ENCODE measurements at regions not wholly inside any gene's neighbourhood (a gene's known extent, or its start where the extent isn't known, plus 50 kb on each side); places are given as distances from the start of the nearest gene placed in this dataset.
"Not testable (repeated sequence)": the region's sequence is repeated elsewhere in the genome, so short reads cannot be mapped to it uniquely, and the experiment has no call there.

DNA sequence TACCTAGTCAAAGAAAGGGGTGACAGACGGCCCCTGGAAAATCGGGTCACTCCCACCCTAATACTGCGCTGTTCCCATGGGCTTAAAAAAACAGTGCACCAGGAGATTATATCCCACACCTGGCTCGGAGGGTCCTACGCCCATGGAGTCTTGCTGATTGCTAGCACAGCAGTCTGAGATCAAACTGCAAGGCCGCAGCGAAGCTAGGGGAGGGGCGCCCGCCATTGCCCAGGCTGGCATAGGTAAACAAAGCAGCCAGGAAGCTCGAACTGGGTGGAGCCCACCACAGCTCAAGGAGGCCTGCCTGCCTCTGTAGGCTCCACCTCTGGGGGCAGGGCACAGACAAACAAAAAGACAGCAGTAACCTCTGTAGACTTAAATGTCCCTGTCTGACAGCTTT lies 292.9 kb downstream of the SMAD2 start:
- WGBS (ENCODE audit: low lambda C conversion rate): 25% methylated on average over 4 of the region's 10 CpGs
- H3K36me3 ChIP-seq (replicated peaks in 1 of 2; ENCODE audit: control insufficient read depth in 1 of 2, insufficient read depth in 2 of 2, low read length in 2 of 2); H3K4me1 ChIP-seq (ENCODE audit: insufficient read depth, low read length); H3K4me2 ChIP-seq (ENCODE audit: low read depth, low read length); H3K27me3 ChIP-seq (ENCODE audit: control insufficient read depth in 1 of 2, insufficient read depth in 2 of 2, low read length in 2 of 2); FAIRE-seq; H3K79me2 ChIP-seq (ENCODE audit: insufficient read depth, low read length); BruUV-seq (replicated peaks); DNase-seq (ENCODE audit: low spot score); POLR2A ChIA-PET; intact Hi-C loops (cut with micrococcal nuclease; ENCODE audit: unreplicated experiment); H3K4me3 ChIP-seq (replicated peaks in 1 of 3; ENCODE audit: insufficient read depth in 1 of 3, low read depth in 2 of 3, low read length in 3 of 3); H4K20me1 ChIP-seq (ENCODE audit: insufficient read depth, low read length); H3K27ac ChIP-seq (ENCODE audit: extremely low read length, insufficient read depth, low read length); H3K9me3 ChIP-seq (ENCODE audit: low read length); H3K9ac ChIP-seq (ENCODE audit: insufficient read depth, low read depth, low read length); CTCF ChIA-PET (ENCODE audit: low intra/inter-chr PET ratio, low total read pairs); in situ Hi-C loops (cut with HindIII; ENCODE audit: extremely low pct_ligation_motif_present, low pct_unique_long_range_greater_than_20kb); H2AFZ ChIP-seq (ENCODE audit: low read length); ATAC-seq: not testable (repeated sequence)

DNA sequence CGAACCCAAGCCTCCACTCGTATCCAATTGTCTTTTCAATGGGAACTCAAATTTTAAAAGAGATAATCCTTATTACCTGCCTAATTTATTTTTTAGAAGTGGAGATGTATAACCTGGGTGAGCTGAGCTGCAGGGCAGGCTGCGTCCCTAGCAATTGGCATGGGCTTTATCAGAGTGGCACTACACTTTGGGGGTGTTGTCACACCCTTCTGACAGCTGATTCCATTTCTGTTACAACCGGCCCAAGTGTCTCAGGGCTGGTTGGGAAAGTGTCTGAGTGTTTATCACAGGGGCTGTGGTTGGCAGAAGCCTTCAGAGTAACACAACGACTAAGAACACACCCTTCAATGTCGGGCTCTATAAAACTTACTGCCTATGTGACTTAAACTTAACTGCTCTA lies 295.0 kb downstream of the SMAD2 start:
- BruUV-seq (replicated peaks): no TSS peak
- DNase-seq (ENCODE audit: low spot score) (no peak), ATAC-seq (no peak), FAIRE-seq (no peak)
- no peak overlapping the region for H3K9ac ChIP-seq (ENCODE audit: insufficient read depth, low read depth, low read length)
- no peak overlapping the region for H3K27ac ChIP-seq (ENCODE audit: extremely low read length, insufficient read depth, low read length)
- no peak overlapping the region for H3K4me3 ChIP-seq (replicated peaks in 1 of 3; ENCODE audit: insufficient read depth in 1 of 3, low read depth in 2 of 3, low read length in 3 of 3)
- no peak for TF ChIP-seq MIER2 (CRISPR knock-in tag; IDR thresholded peaks at IDR 0.05)
- TF ChIP-seq, protein P1, sequence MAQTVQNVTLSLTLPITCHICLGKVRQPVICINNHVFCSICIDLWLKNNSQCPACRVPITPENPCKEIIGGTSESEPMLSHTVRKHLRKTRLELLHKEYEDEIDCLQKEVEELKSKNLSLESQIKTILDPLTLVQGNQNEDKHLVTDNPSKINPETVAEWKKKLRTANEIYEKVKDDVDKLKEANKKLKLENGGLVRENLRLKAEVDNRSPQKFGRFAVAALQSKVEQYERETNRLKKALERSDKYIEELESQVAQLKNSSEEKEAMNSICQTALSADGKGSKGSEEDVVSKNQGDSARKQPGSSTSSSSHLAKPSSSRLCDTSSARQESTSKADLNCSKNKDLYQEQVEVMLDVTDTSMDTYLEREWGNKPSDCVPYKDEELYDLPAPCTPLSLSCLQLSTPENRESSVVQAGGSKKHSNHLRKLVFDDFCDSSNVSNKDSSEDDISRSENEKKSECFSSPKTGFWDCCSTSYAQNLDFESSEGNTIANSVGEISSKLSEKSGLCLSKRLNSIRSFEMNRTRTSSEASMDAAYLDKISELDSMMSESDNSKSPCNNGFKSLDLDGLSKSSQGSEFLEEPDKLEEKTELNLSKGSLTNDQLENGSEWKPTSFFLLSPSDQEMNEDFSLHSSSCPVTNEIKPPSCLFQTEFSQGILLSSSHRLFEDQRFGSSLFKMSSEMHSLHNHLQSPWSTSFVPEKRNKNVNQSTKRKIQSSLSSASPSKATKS (CRISPR knock-in tag; IDR thresholded peaks at IDR 0.05): no peak
- no peak for TF ChIP-seq ZNF781 (CRISPR knock-in tag; IDR thresholded peaks at IDR 0.05; ENCODE audit: borderline replicate concordance, not compliant biosample characterization)
- no peak for TF ChIP-seq FOSL2 (CRISPR knock-in tag; IDR thresholded peaks at IDR 0.05)
- no peak for TF ChIP-seq ZFP36 (IDR thresholded peaks at IDR 0.05; ENCODE audit: borderline replicate concordance, low read depth, low read length, partially characterized antibody)
- no peak for TF ChIP-seq ZNF607 (CRISPR knock-in tag; IDR thresholded peaks at IDR 0.05; ENCODE audit: borderline replicate concordance)
- no peak for TF ChIP-seq ZNF577 (CRISPR knock-in tag; IDR thresholded peaks at IDR 0.05; ENCODE audit: borderline replicate concordance, low read depth)
- no peak for TF ChIP-seq MYNN (CRISPR knock-in tag; IDR thresholded peaks at IDR 0.05; ENCODE audit: low read depth)
- TF ChIP-seq WIZ (CRISPR knock-in tag; IDR thresholded peaks at IDR 0.05): no peak
- no peak for TF ChIP-seq ZNF253 (CRISPR knock-in tag; IDR thresholded peaks at IDR 0.05; ENCODE audit: borderline replicate concordance)
- WGBS (ENCODE audit: low lambda C conversion rate): 3% methylated on average over 6 of the region's 6 CpGs
- intact Hi-C loops (cut with micrococcal nuclease; ENCODE audit: unreplicated experiment): no loop called here
- in situ Hi-C loops (cut with HindIII; ENCODE audit: extremely low pct_ligation_motif_present, low pct_unique_long_range_greater_than_20kb): no loop called here
- no peaks in the 10 kb centered on the region for H3K4me1 ChIP-seq (ENCODE audit: insufficient read depth, low read length)
- no peaks in the 10 kb centered on the region for H3K9me3 ChIP-seq (ENCODE audit: low read length)
- no peaks in the 10 kb centered on the region for H3K79me2 ChIP-seq (ENCODE audit: insufficient read depth, low read length)
- H3K27me3 ChIP-seq (ENCODE audit: control insufficient read depth in 1 of 2, insufficient read depth in 2 of 2, low read length in 2 of 2): no peaks in the 10 kb centered on the region
- H3K4me2 ChIP-seq (ENCODE audit: low read depth, low read length): no peak overlapping the region
- H3K36me3 ChIP-seq (replicated peaks in 1 of 2; ENCODE audit: control insufficient read depth in 1 of 2, insufficient read depth in 2 of 2, low read length in 2 of 2): no peaks in the 10 kb centered on the region
- ChIA-PET POLR2A (no interaction called here), CTCF (ENCODE audit: low intra/inter-chr PET ratio, low total read pairs) (no interaction called here)
- no peaks in the 10 kb centered on the region for H4K20me1 ChIP-seq (ENCODE audit: insufficient read depth, low read length)
- H2AFZ ChIP-seq (ENCODE audit: low read length): no peak overlapping the region
